ENCODE measurements at regions not wholly inside any gene's neighbourhood (a gene's known extent, or its start where the extent isn't known, plus 50 kb on each side); places are given as distances from the start of the nearest gene placed in this dataset.

DNA sequence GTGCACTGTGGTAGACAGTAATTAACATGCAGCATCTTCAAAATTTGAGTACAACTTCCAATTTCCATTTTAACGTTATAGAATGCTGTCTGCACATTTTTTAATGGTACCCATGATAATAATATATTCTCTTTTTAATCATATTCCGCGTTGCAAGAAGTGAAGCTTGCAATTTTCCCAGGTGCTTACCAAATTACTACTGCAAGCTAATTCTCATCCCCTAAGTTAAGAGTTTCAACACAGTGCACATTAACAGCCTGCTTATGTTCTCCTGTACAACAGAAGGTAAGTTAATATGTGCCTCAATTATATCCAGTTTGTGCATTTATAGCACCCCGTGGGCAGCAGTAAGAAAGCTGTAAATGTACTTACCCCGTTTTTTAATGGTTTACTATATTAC lies 132.9 kb downstream of the CBLN2 start:
- intact Hi-C loops (cut with micrococcal nuclease; ENCODE audit: unreplicated experiment) = no loop called here
- no peaks in the 10 kb centered on the region for H3K4me1 ChIP-seq (ENCODE audit: control insufficient read depth, insufficient read depth, low read length)
- H3K27me3 ChIP-seq (ENCODE audit: control insufficient read depth, insufficient read depth, low read length) = no peaks in the 10 kb centered on the region
- H3K4me3 ChIP-seq (ENCODE audit: low read depth in 2 of 2, low read length in 2 of 2) = no peak overlapping the region
- DNase-seq (ENCODE audit: low read depth, low spot score) (no peak), ATAC-seq (no peak)
- H3K9me3 ChIP-seq (ENCODE audit: control insufficient read depth, insufficient read depth, low read depth, low read length) = no peaks in the 10 kb centered on the region
- no peaks in the 10 kb centered on the region for H3K36me3 ChIP-seq (ENCODE audit: control insufficient read depth, insufficient read depth, low read length)
- no TSS peak for BruUV-seq (replicated peaks)
- POLR2A ChIA-PET = no interaction called here
- CTCF ChIA-PET = no interaction called here
- in situ Hi-C loops (cut with HindIII; ENCODE audit: low pct_unique_long_range_greater_than_20kb, low sequenced_read_pairs) = no loop called here
- TF ChIP-seq, protein P1, sequence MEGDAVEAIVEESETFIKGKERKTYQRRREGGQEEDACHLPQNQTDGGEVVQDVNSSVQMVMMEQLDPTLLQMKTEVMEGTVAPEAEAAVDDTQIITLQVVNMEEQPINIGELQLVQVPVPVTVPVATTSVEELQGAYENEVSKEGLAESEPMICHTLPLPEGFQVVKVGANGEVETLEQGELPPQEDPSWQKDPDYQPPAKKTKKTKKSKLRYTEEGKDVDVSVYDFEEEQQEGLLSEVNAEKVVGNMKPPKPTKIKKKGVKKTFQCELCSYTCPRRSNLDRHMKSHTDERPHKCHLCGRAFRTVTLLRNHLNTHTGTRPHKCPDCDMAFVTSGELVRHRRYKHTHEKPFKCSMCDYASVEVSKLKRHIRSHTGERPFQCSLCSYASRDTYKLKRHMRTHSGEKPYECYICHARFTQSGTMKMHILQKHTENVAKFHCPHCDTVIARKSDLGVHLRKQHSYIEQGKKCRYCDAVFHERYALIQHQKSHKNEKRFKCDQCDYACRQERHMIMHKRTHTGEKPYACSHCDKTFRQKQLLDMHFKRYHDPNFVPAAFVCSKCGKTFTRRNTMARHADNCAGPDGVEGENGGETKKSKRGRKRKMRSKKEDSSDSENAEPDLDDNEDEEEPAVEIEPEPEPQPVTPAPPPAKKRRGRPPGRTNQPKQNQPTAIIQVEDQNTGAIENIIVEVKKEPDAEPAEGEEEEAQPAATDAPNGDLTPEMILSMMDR (IDR thresholded peaks at IDR 0.05) = no peak
- no peak for TF ChIP-seq TCF7L2 (IDR thresholded peaks at IDR 0.05; ENCODE audit: low read depth, low read length)
- H3K27ac ChIP-seq (ENCODE audit: low read length) = no peak overlapping the region

DNA sequence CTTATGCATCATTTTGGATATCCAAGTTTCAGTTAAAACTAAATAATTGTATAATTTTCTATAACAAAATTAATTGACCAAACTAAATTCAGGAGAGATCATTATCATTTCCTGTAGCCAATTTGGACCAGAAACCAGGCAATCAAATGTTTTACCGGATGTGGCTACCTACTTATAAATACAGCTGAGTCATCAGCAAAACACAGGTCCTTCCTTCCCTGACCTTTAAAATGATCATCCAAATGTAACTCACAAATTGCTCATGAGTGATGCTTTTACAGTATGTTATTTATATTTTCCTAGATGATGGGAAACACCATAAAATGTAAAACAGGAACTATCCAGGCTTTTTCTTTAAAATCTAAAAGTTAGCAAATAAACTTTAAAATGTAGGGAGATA lies 133.7 kb downstream of the CBLN2 start:
- CTCF ChIA-PET = no interaction called here
- intact Hi-C loops (cut with micrococcal nuclease; ENCODE audit: unreplicated experiment) (no loop called here), in situ Hi-C loops (cut with HindIII; ENCODE audit: low pct_unique_long_range_greater_than_20kb, low sequenced_read_pairs) (no loop called here)
- no peaks in the 10 kb centered on the region for H3K27me3 ChIP-seq (ENCODE audit: control insufficient read depth, insufficient read depth, low read length)
- H3K36me3 ChIP-seq (ENCODE audit: control insufficient read depth, insufficient read depth, low read length) = no peaks in the 10 kb centered on the region
- H3K4me1 ChIP-seq (ENCODE audit: control insufficient read depth, insufficient read depth, low read length) = no peaks in the 10 kb centered on the region
- ATAC-seq (no peak), DNase-seq (ENCODE audit: low read depth, low spot score) (no peak)
- H3K27ac ChIP-seq (ENCODE audit: low read length) = no peak overlapping the region
- H3K4me3 ChIP-seq (ENCODE audit: low read depth in 2 of 2, low read length in 2 of 2) = no peak overlapping the region
- TF ChIP-seq, protein P2, sequence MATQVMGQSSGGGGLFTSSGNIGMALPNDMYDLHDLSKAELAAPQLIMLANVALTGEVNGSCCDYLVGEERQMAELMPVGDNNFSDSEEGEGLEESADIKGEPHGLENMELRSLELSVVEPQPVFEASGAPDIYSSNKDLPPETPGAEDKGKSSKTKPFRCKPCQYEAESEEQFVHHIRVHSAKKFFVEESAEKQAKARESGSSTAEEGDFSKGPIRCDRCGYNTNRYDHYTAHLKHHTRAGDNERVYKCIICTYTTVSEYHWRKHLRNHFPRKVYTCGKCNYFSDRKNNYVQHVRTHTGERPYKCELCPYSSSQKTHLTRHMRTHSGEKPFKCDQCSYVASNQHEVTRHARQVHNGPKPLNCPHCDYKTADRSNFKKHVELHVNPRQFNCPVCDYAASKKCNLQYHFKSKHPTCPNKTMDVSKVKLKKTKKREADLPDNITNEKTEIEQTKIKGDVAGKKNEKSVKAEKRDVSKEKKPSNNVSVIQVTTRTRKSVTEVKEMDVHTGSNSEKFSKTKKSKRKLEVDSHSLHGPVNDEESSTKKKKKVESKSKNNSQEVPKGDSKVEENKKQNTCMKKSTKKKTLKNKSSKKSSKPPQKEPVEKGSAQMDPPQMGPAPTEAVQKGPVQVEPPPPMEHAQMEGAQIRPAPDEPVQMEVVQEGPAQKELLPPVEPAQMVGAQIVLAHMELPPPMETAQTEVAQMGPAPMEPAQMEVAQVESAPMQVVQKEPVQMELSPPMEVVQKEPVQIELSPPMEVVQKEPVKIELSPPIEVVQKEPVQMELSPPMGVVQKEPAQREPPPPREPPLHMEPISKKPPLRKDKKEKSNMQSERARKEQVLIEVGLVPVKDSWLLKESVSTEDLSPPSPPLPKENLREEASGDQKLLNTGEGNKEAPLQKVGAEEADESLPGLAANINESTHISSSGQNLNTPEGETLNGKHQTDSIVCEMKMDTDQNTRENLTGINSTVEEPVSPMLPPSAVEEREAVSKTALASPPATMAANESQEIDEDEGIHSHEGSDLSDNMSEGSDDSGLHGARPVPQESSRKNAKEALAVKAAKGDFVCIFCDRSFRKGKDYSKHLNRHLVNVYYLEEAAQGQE (IDR thresholded peaks at IDR 0.05; ENCODE audit: insufficient read depth in 1 of 2, low read depth in 2 of 2, low read length in 1 of 2) = no peak
- TF ChIP-seq SIN3A (IDR thresholded peaks at IDR 0.05; ENCODE audit: borderline replicate concordance, insufficient read depth, low read depth, low read length) (no peak), POLR2AphosphoS5 (IDR thresholded peaks at IDR 0.05; ENCODE audit: low read depth, low read length) (no peak), TCF7L2 (IDR thresholded peaks at IDR 0.05; ENCODE audit: low read depth, low read length) (no peak)
- TF ChIP-seq, protein P1 (IDR thresholded peaks at IDR 0.05) = no peak
- no TSS peak for BruUV-seq (replicated peaks)
- POLR2A ChIA-PET = no interaction called here
- no peaks in the 10 kb centered on the region for H3K9me3 ChIP-seq (ENCODE audit: control insufficient read depth, insufficient read depth, low read depth, low read length)

DNA sequence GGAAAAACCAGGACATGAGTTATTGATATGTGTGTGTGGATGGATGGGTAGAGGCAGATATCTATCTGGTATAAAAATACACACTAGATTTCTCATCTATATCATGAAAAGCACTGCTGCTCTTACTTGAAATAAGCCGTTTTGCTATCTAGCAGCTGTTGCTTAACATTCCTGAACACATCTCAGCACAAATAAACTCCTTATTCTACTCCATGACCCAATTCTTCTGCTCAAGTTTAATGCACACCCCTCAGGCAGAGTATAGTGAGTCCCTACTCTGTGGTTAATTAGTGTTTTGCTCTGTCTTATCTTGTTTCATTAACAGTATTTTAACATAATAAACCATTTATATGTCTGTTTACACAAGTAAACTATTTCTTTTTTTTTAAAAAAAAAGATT lies 134.2 kb downstream of the CBLN2 start:
- in situ Hi-C loops (cut with HindIII; ENCODE audit: low pct_unique_long_range_greater_than_20kb, low sequenced_read_pairs) (no loop called here), intact Hi-C loops (cut with micrococcal nuclease; ENCODE audit: unreplicated experiment) (no loop called here)
- Histone ChIP-seq H3K27ac (ENCODE audit: low read length) (no peak overlapping the region), H3K9me3 (ENCODE audit: control insufficient read depth, insufficient read depth, low read depth, low read length) (no peaks in the 10 kb centered on the region), H3K27me3 (ENCODE audit: control insufficient read depth, insufficient read depth, low read length) (no peaks in the 10 kb centered on the region), H3K4me1 (ENCODE audit: control insufficient read depth, insufficient read depth, low read length) (no peaks in the 10 kb centered on the region), H3K36me3 (ENCODE audit: control insufficient read depth, insufficient read depth, low read length) (no peaks in the 10 kb centered on the region), H3K4me3 (ENCODE audit: low read depth in 2 of 2, low read length in 2 of 2) (no peak overlapping the region)
- CTCF ChIA-PET = no interaction called here
- TF ChIP-seq POLR2AphosphoS5 (IDR thresholded peaks at IDR 0.05; ENCODE audit: low read depth, low read length) (no peak), SIN3A (IDR thresholded peaks at IDR 0.05; ENCODE audit: borderline replicate concordance, insufficient read depth, low read depth, low read length) (no peak), TCF7L2 (IDR thresholded peaks at IDR 0.05; ENCODE audit: low read depth, low read length) (no peak)
- TF ChIP-seq, protein P2 (IDR thresholded peaks at IDR 0.05; ENCODE audit: insufficient read depth in 1 of 2, low read depth in 2 of 2, low read length in 1 of 2) = no peak
- TF ChIP-seq, protein P1 (IDR thresholded peaks at IDR 0.05) = no peak
- ATAC-seq (no peak), DNase-seq (ENCODE audit: low read depth, low spot score) (no peak)
- POLR2A ChIA-PET = no interaction called here
- no TSS peak for BruUV-seq (replicated peaks)
